ENCODE measurements at regions not wholly inside any gene's neighbourhood (a gene's known extent, or its start where the extent isn't known, plus 50 kb on each side); places are given as distances from the start of the nearest gene placed in this dataset.
A peak's percentile ranks its signal among the peaks of the same experiment; 100 is the strongest.

DNA sequence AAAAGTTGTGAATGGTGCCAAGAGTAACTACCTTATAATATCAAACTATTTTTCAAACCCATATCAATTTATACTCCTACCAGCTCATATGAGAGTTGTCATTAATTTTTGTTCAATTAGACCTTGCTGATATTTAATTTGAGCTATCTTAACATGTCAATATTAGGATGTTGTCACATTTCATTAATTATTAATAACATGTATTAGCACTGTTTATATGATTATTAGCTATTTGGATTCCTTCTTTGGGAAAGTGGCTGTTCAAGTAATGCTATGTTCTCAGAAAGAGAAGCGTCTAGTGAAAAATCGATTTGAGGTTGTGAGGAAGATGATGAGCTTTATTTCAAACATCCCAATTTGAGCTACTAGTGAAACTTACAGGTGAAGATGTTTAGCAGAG lies 620.2 kb downstream of the KCNJ3 start:
- Histone ChIP-seq H3K4me1 (peaks cover 0 to 9% (median 2%) of the 10 kb centered on the region in 4 donors), H3K27me3 (no peaks in the 10 kb centered on the region), H3K36me3 (no peaks in the 10 kb centered on the region), H3K4me3 (no peak overlapping the region), H3K27ac (no peak overlapping the region), H3K9me3 (no peaks in the 10 kb centered on the region)
- TF ChIP-seq POLR2A (IDR thresholded peaks at IDR 0.05), result no peak
- TF ChIP-seq CTCF (IDR thresholded peaks at IDR 0.05), result no peak
- whole genome bisulfite sequencing (ENCODE audit: insufficient coverage, low coverage, low lambda C conversion rate, missing lambda C conversion rate), result 83% methylated on average over 2 of the region's 2 CpGs
- no peak for DNase-seq
- intact Hi-C loops (cut with DNase I), result no loop called here
- ATAC-seq, result no peak

- DNase-seq, result peak in 1 of 3 donors; percentile 52
- intact Hi-C loops (cut with DNase I), result no loop called here
- no peak for TF ChIP-seq POLR2A (IDR thresholded peaks at IDR 0.05)
- Histone ChIP-seq H3K4me1 (peaks cover 0 to 9% (median 2%) of the 10 kb centered on the region in 4 donors), H3K27me3 (no peaks in the 10 kb centered on the region), H3K9me3 (no peaks in the 10 kb centered on the region), H3K27ac (no peak overlapping the region), H3K4me3 (no peak overlapping the region), H3K36me3 (no peaks in the 10 kb centered on the region)
- WGBS (ENCODE audit: insufficient coverage, low coverage, low lambda C conversion rate, missing lambda C conversion rate), result 33% methylated on average over 2 of the region's 2 CpGs
- peak; percentile 87 to 99 (median 96) for ATAC-seq
These were observed 617.3 kb downstream of the KCNJ3 start for GRCh38 chr2:155315768-155316167.

DNA sequence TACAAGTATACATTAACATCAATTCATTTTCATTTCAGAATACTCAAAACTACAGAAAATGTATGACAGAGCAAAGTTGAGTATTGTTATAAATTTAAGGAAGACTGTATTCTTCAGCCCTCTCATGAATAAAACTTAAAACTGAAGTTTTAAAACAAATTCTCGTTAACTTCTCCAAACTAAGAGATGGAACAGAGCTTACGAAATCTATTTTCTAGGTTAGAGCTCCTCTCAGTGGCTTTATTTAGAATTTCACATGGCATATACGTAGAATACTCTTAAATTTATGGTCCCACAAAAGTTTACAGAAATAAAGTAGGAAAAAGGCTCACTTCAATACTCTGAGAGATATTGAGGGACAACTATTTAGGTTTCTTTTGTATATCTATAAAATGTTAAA lies 612.1 kb downstream of the KCNJ3 start:
- DNase-seq, result no peak
- no peaks in the 10 kb centered on the region for H3K27me3 ChIP-seq
- no peak overlapping the region for H3K27ac ChIP-seq
- WGBS (ENCODE audit: insufficient coverage, low coverage, low lambda C conversion rate, missing lambda C conversion rate), result 0% methylated on average over 3 of the region's 3 CpGs
- H3K4me1 ChIP-seq, result peaks cover 0 to 2% (median 0%) of the 10 kb centered on the region in 4 donors
- H3K36me3 ChIP-seq, result no peaks in the 10 kb centered on the region
- no peak overlapping the region for H3K4me3 ChIP-seq
- no peak for TF ChIP-seq POLR2A (IDR thresholded peaks at IDR 0.05)
- TF ChIP-seq CTCF (IDR thresholded peaks at IDR 0.05), result peak; percentile 38 to 63 (median 59)
- H3K9me3 ChIP-seq, result no peaks in the 10 kb centered on the region
- intact Hi-C loops (cut with DNase I), result no loop called here
- ATAC-seq, result peak; percentile 46 to 75 (median 62)

DNA sequence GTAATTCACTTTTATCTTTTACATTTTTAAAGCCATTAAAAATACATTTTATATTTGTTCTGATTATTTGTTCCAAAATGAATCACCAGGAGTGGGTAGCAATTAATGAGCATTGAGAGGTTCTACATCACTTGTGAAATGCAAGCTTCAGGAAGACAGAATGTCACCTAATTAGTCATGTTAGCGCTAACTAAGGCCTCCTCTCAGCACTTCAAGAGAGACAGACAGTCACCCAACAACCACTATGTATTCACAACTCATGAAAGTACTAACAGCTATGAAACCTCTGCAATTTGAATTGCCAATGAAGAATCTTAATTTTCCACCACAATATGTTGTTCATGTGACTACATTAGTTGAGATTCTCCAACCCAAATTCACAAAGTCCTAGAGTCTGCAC lies 611.0 kb downstream of the KCNJ3 start:
- intact Hi-C loops (cut with DNase I), result no loop called here
- TF ChIP-seq POLR2A (IDR thresholded peaks at IDR 0.05) (no peak), CTCF (IDR thresholded peaks at IDR 0.05) (no peak)
- Histone ChIP-seq H3K36me3 (no peaks in the 10 kb centered on the region), H3K27ac (no peak overlapping the region), H3K4me1 (no peaks in the 10 kb centered on the region), H3K4me3 (no peak overlapping the region), H3K27me3 (no peaks in the 10 kb centered on the region), H3K9me3 (no peaks in the 10 kb centered on the region)
- no peak for DNase-seq
- no peak for ATAC-seq
- 73% methylated on average over 1 of the region's 1 CpG for WGBS (ENCODE audit: insufficient coverage, low coverage, low lambda C conversion rate, missing lambda C conversion rate)

GRCh38 chr2:155308367-155309009 lies 610.0 kb downstream of the KCNJ3 start:
- Histone ChIP-seq H3K27ac (no peak overlapping the region), H3K4me3 (no peak overlapping the region), H3K4me1 (no peaks in the 10 kb centered on the region), H3K27me3 (no peaks in the 10 kb centered on the region), H3K36me3 (no peaks in the 10 kb centered on the region), H3K9me3 (no peaks in the 10 kb centered on the region)
- no peak for DNase-seq
- intact Hi-C loops (cut with DNase I), result no loop called here
- TF ChIP-seq POLR2A (IDR thresholded peaks at IDR 0.05) (no peak), CTCF (IDR thresholded peaks at IDR 0.05) (no peak)
- WGBS (ENCODE audit: insufficient coverage, low coverage, low lambda C conversion rate, missing lambda C conversion rate), result 55% methylated on average over 1 of the region's 1 CpG
- no peak for ATAC-seq

All from right lobe of liver (tissue), 6 donors.